ENCODE measurements at regions not wholly inside any gene's neighbourhood (a gene's known extent, or its start where the extent isn't known, plus 50 kb on each side); places are given as distances from the start of the nearest gene placed in this dataset.

DNA sequence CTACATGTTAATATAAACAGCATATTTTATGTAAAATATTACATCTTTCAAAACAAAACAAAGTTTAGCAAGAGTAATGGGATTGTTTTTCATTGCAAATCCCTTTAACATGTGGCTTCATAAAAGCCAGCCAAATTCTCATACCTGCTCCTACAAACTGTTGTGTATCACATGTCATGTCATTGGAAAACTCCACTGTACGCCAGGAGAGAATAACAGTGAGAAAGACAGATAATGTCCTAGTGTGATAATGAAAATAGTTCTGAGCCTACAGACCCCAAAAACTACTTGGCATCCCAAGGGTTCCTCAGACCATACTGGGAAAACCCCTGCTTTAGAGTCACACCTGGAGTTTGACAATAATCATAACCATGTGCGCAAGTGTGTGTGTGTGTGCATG, 182.7 kb upstream of the HNRNPA3 start:
- Histone ChIP-seq H3K4me3 (ENCODE audit: low read depth in 1 of 2, low read length in 2 of 2) (no peak overlapping the region), H3K27me3 (ENCODE audit: control insufficient read depth in 1 of 2, insufficient read depth in 2 of 2, low read length in 2 of 2) (peaks cover 0 to 2% of the 10 kb centered on the region in 2 donors), H3K9me3 (ENCODE audit: control insufficient read depth in 2 of 2, insufficient read depth in 1 of 2, low read depth in 1 of 2, low read length in 1 of 2) (no peaks in the 10 kb centered on the region), H3K36me3 (ENCODE audit: control insufficient read depth in 2 of 2, insufficient read depth in 2 of 2, low read length in 1 of 2) (no peaks in the 10 kb centered on the region), H3K4me1 (ENCODE audit: control insufficient read depth in 2 of 2, insufficient read depth in 2 of 2, low read length in 1 of 2) (no peaks in the 10 kb centered on the region), H3K27ac (ENCODE audit: low read depth in 2 of 2, low read length in 1 of 2) (no peak overlapping the region)
- 93 to 94% methylated on average over 2 of the region's 2 CpGs for WGBS, 2 donors

DNA sequence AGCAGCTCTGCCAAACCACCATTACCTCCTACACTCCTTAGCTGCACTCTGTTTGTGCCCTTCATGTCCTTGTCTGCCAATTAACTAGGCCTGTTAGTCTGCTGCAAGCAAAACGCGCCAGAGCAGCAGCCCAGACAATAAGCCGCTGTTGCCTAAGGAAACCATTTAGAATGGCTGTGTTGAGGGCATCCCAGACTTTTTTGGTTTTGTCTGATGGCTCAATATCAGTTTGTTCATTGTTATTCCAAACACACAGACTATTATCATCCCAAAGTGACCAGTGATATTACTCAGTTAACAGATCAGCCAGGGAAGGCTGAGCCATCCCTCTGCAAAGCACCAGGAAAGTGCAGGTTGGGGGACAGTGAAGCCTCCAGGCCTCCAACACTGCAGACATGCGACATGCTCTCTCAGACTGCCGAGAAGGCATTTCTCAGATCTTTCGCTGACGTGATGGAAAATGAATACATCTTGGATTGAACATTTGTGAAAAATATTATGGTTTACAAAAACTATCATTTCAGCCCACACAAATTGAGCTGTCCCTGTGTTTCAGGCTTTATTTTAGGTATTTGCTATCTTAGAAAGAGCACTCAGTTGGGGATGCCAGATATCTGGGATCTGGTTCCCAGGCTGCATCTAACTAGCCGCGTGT, 182.0 kb upstream of the HNRNPA3 start:
- 82 to 84% methylated on average over 9 of the region's 9 CpGs for WGBS, 2 donors
- no peak overlapping the region for H3K4me3 ChIP-seq (ENCODE audit: low read depth in 1 of 2, low read length in 2 of 2)

GRCh38 chr2:177031438-177032180, 181.0 kb upstream of the HNRNPA3 start:
- Histone ChIP-seq H3K27me3 (ENCODE audit: control insufficient read depth in 1 of 2, insufficient read depth in 2 of 2, low read length in 2 of 2) (no peaks in the 10 kb centered on the region), H3K36me3 (ENCODE audit: control insufficient read depth in 2 of 2, insufficient read depth in 2 of 2, low read length in 1 of 2) (no peaks in the 10 kb centered on the region), H3K27ac (ENCODE audit: low read depth in 2 of 2, low read length in 1 of 2) (no peak overlapping the region), H3K4me3 (ENCODE audit: low read depth in 1 of 2, low read length in 2 of 2) (no peak overlapping the region), H3K4me1 (ENCODE audit: control insufficient read depth in 2 of 2, insufficient read depth in 2 of 2, low read length in 1 of 2) (no peaks in the 10 kb centered on the region), H3K9me3 (ENCODE audit: control insufficient read depth in 2 of 2, insufficient read depth in 1 of 2, low read depth in 1 of 2, low read length in 1 of 2) (no peaks in the 10 kb centered on the region)
- WGBS, 2 donors = 56 to 69% methylated on average over 3 of the region's 3 CpGs

More for the DNA sequence above, 182.0 kb upstream of the HNRNPA3 start:
- H3K9me3 ChIP-seq (ENCODE audit: control insufficient read depth in 2 of 2, insufficient read depth in 1 of 2, low read depth in 1 of 2, low read length in 1 of 2) = no peaks in the 10 kb centered on the region
- H3K36me3 ChIP-seq (ENCODE audit: control insufficient read depth in 2 of 2, insufficient read depth in 2 of 2, low read length in 1 of 2) = no peaks in the 10 kb centered on the region
- no peak overlapping the region for H3K27ac ChIP-seq (ENCODE audit: low read depth in 2 of 2, low read length in 1 of 2)
- peaks cover 0 to 2% of the 10 kb centered on the region in 2 donors for H3K27me3 ChIP-seq (ENCODE audit: control insufficient read depth in 1 of 2, insufficient read depth in 2 of 2, low read length in 2 of 2)
- no peaks in the 10 kb centered on the region for H3K4me1 ChIP-seq (ENCODE audit: control insufficient read depth in 2 of 2, insufficient read depth in 2 of 2, low read length in 1 of 2)

GRCh38 chr2:177036747-177037146, 175.8 kb upstream of the HNRNPA3 start:
- no peaks in the 10 kb centered on the region for H3K4me1 ChIP-seq (ENCODE audit: control insufficient read depth in 2 of 2, insufficient read depth in 2 of 2, low read length in 1 of 2)
- H3K4me3 ChIP-seq (ENCODE audit: low read depth in 1 of 2, low read length in 2 of 2) = no peak overlapping the region
- 57 to 59% methylated on average over 3 of the region's 3 CpGs for WGBS, 2 donors
- H3K27ac ChIP-seq (ENCODE audit: low read depth in 2 of 2, low read length in 1 of 2) = no peak overlapping the region
- H3K36me3 ChIP-seq (ENCODE audit: control insufficient read depth in 2 of 2, insufficient read depth in 2 of 2, low read length in 1 of 2) = no peaks in the 10 kb centered on the region
- H3K9me3 ChIP-seq (ENCODE audit: control insufficient read depth in 2 of 2, insufficient read depth in 1 of 2, low read depth in 1 of 2, low read length in 1 of 2) = no peaks in the 10 kb centered on the region
- no peaks in the 10 kb centered on the region for H3K27me3 ChIP-seq (ENCODE audit: control insufficient read depth in 1 of 2, insufficient read depth in 2 of 2, low read length in 2 of 2)

GRCh38 chr2:177037569-177037968, 175.0 kb upstream of the HNRNPA3 start:
- Histone ChIP-seq H3K27ac (ENCODE audit: low read depth in 2 of 2, low read length in 1 of 2) (no peak overlapping the region), H3K27me3 (ENCODE audit: control insufficient read depth in 1 of 2, insufficient read depth in 2 of 2, low read length in 2 of 2) (no peaks in the 10 kb centered on the region), H3K9me3 (ENCODE audit: control insufficient read depth in 2 of 2, insufficient read depth in 1 of 2, low read depth in 1 of 2, low read length in 1 of 2) (no peaks in the 10 kb centered on the region), H3K4me1 (ENCODE audit: control insufficient read depth in 2 of 2, insufficient read depth in 2 of 2, low read length in 1 of 2) (no peaks in the 10 kb centered on the region), H3K36me3 (ENCODE audit: control insufficient read depth in 2 of 2, insufficient read depth in 2 of 2, low read length in 1 of 2) (no peaks in the 10 kb centered on the region), H3K4me3 (ENCODE audit: low read depth in 1 of 2, low read length in 2 of 2) (no peak overlapping the region)
- WGBS, 2 donors = 56 to 77% methylated on average over 2 of the region's 2 CpGs

DNA sequence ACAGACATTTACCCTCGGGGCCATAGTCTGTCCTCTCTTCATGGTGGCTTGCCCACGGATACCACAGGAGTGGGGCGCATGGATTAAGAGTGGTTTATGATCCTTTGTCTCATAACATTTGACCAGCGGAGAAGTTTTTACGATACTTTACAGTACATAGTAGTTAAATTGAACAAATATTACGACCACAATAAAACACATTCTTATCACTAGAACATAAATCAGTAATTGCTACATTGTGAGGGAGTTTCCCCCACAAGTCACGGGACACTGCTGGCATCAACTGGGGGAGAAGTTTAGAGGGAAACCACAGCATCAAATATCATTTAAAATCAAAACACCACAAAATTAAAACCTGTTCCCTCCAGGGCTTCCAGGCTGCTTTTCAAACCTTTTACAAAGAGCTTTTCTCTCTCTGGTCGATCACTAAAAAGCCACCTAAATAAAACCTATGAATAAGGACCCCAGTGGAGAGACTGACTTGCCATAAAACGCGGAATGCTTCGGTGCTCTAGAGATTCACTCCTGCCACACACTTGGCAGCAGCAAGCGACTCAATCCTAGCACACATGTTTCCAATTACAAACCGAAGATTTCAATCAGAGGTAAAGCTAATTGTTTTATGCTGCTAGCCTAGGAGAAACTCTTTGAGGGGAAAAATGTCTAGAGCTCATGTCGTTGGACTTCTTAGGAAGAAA, 173.7 kb upstream of the HNRNPA3 start:
- Histone ChIP-seq H3K4me1 (ENCODE audit: control insufficient read depth in 2 of 2, insufficient read depth in 2 of 2, low read length in 1 of 2) (no peaks in the 10 kb centered on the region), H3K9me3 (ENCODE audit: control insufficient read depth in 2 of 2, insufficient read depth in 1 of 2, low read depth in 1 of 2, low read length in 1 of 2) (no peaks in the 10 kb centered on the region), H3K36me3 (ENCODE audit: control insufficient read depth in 2 of 2, insufficient read depth in 2 of 2, low read length in 1 of 2) (no peaks in the 10 kb centered on the region), H3K27ac (ENCODE audit: low read depth in 2 of 2, low read length in 1 of 2) (no peak overlapping the region), H3K27me3 (ENCODE audit: control insufficient read depth in 1 of 2, insufficient read depth in 2 of 2, low read length in 2 of 2) (no peaks in the 10 kb centered on the region), H3K4me3 (ENCODE audit: low read depth in 1 of 2, low read length in 2 of 2) (no peak overlapping the region)
- WGBS, 2 donors = 70 to 74% methylated on average over 14 of the region's 14 CpGs

DNA sequence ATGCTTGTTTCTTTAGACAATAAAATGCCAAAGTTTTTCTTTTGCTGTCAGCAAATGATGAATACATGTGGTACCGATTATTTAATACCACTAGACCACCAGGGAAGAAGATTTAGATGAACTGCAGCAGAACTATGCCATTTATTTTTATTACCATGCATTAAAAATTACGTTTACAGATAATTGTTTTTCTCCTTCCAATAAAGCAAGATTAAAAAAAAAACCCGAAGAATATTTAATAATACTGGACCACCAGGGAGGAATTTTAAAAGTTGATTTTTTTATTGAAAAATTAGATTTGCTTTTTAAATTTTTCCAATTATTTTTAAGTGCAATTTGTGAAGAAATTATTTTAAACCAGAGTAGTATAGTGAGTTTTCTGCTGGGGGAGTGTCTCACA, 170.3 kb upstream of the HNRNPA3 start:
- no peaks in the 10 kb centered on the region for H3K4me1 ChIP-seq (ENCODE audit: control insufficient read depth in 2 of 2, insufficient read depth in 2 of 2, low read length in 1 of 2)
- H3K9me3 ChIP-seq (ENCODE audit: control insufficient read depth in 2 of 2, insufficient read depth in 1 of 2, low read depth in 1 of 2, low read length in 1 of 2) = no peaks in the 10 kb centered on the region
- H3K4me3 ChIP-seq (ENCODE audit: low read depth in 1 of 2, low read length in 2 of 2) = no peak overlapping the region
- no peaks in the 10 kb centered on the region for H3K36me3 ChIP-seq (ENCODE audit: control insufficient read depth in 2 of 2, insufficient read depth in 2 of 2, low read length in 1 of 2)
- H3K27ac ChIP-seq (ENCODE audit: low read depth in 2 of 2, low read length in 1 of 2) = no peak overlapping the region
- no peaks in the 10 kb centered on the region for H3K27me3 ChIP-seq (ENCODE audit: control insufficient read depth in 1 of 2, insufficient read depth in 2 of 2, low read length in 2 of 2)
- WGBS, 2 donors = 72 to 75% methylated on average over 3 of the region's 3 CpGs

DNA sequence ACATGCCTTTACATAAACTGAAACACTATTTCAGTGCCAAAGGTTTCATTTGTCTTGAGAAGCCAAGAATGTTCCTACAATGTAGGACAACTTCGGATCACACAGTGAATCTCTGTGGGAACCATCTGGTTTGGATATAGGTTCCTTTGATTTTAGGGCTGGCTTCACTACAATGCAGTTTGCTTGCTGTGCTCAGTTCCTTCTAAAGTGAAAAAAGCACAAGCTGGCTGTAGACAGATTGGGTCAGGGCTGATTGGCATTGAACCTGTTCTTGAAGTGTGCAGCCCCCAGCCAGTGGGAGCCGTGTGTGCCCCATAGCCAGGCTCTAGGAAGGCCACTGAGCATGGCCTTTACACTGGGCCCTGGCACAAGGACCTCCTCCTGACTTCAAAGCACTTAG, 167.9 kb upstream of the HNRNPA3 start:
- H3K4me1 ChIP-seq (ENCODE audit: control insufficient read depth in 2 of 2, insufficient read depth in 2 of 2, low read length in 1 of 2) = no peaks in the 10 kb centered on the region
- H3K4me3 ChIP-seq (ENCODE audit: low read depth in 1 of 2, low read length in 2 of 2) = no peak overlapping the region
- 55 to 64% methylated on average over 2 of the region's 2 CpGs for WGBS, 2 donors
- H3K36me3 ChIP-seq (ENCODE audit: control insufficient read depth in 2 of 2, insufficient read depth in 2 of 2, low read length in 1 of 2) = no peaks in the 10 kb centered on the region
- no peaks in the 10 kb centered on the region for H3K9me3 ChIP-seq (ENCODE audit: control insufficient read depth in 2 of 2, insufficient read depth in 1 of 2, low read depth in 1 of 2, low read length in 1 of 2)
- H3K27ac ChIP-seq (ENCODE audit: low read depth in 2 of 2, low read length in 1 of 2) = no peak overlapping the region
- no peaks in the 10 kb centered on the region for H3K27me3 ChIP-seq (ENCODE audit: control insufficient read depth in 1 of 2, insufficient read depth in 2 of 2, low read length in 2 of 2)

DNA sequence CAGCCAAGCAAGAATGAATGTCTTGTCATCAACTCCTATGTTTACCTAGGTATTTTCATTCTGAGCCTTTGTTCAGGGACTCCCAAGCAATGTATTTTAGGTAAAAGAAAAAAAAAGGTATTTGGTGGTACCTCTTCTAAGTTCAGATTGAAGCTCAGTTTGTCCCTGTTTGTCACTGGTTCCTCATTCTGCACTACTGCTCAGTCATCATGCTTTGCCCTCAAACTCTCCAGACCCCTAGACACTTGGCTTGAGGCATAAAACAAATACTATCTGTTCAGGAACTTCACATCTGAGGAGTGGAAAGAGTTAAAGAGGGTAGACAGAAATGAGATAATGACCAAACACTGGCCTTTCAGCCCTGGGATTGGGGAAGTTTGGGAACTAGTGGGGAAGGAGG, 163.6 kb upstream of the HNRNPA3 start:
- H3K4me1 ChIP-seq (ENCODE audit: control insufficient read depth in 2 of 2, insufficient read depth in 2 of 2, low read length in 1 of 2) = no peaks in the 10 kb centered on the region
- no peaks in the 10 kb centered on the region for H3K27me3 ChIP-seq (ENCODE audit: control insufficient read depth in 1 of 2, insufficient read depth in 2 of 2, low read length in 2 of 2)
- no peak overlapping the region for H3K4me3 ChIP-seq (ENCODE audit: low read depth in 1 of 2, low read length in 2 of 2)
- no peak overlapping the region for H3K27ac ChIP-seq (ENCODE audit: low read depth in 2 of 2, low read length in 1 of 2)
- H3K36me3 ChIP-seq (ENCODE audit: control insufficient read depth in 2 of 2, insufficient read depth in 2 of 2, low read length in 1 of 2) = no peaks in the 10 kb centered on the region
- H3K9me3 ChIP-seq (ENCODE audit: control insufficient read depth in 2 of 2, insufficient read depth in 1 of 2, low read depth in 1 of 2, low read length in 1 of 2) = no peaks in the 10 kb centered on the region
